ENCODE measurements at regions not wholly inside any gene's neighbourhood (a gene's known extent, or its start where the extent isn't known, plus 50 kb on each side); places are given as distances from the start of the nearest gene placed in this dataset.

DNA sequence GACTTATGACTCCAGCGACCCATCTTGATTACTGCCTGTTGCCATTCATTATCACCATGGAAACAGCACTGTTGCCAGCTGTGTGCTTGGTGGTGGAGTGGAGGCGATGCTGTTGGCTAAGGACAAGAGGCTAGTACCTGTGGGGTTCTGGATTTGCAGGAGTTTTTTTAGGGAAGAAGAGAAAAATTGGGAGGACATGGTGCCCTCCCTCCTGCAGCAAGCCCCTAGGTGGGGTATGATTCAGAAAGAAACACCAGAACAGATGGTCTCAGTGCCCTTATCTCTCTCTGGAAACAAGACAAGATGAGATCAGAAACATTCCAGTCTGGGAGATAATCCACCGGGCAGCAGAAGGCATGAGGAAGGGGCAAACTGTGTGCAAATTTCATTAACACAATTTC, 87.8 kb upstream of the TLR4 start:
- TF ChIP-seq, protein P1, sequence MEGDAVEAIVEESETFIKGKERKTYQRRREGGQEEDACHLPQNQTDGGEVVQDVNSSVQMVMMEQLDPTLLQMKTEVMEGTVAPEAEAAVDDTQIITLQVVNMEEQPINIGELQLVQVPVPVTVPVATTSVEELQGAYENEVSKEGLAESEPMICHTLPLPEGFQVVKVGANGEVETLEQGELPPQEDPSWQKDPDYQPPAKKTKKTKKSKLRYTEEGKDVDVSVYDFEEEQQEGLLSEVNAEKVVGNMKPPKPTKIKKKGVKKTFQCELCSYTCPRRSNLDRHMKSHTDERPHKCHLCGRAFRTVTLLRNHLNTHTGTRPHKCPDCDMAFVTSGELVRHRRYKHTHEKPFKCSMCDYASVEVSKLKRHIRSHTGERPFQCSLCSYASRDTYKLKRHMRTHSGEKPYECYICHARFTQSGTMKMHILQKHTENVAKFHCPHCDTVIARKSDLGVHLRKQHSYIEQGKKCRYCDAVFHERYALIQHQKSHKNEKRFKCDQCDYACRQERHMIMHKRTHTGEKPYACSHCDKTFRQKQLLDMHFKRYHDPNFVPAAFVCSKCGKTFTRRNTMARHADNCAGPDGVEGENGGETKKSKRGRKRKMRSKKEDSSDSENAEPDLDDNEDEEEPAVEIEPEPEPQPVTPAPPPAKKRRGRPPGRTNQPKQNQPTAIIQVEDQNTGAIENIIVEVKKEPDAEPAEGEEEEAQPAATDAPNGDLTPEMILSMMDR (IDR thresholded peaks at IDR 0.05): no peak
- no peak for TF ChIP-seq POLR2A (IDR thresholded peaks at IDR 0.05)

Measured in stomach (tissue), 4 donors.